Heart left ventricle (tissue), 13 donors: ENCODE measurements at regions not wholly inside any gene's neighbourhood (a gene's known extent, or its start where the extent isn't known, plus 50 kb on each side); places are given as distances from the start of the nearest gene placed in this dataset.

Source experiments
- CTCF ChIP-seq, 12 donors: fragments of 200-600 bp; sonication (generic) in 4 of 12; IDR thresholded peaks; one replicate each; pipeline versions ENCODE4 v1.5.0 to v1.8.0; 2018 to 2022; ENCODE audit warnings: antibody characterized with exemption in 12 of 12, mild to moderate bottlenecking in 5 of 12
- POLR2A ChIP-seq, 2 donors: fragments of 450-650 bp; IDR thresholded peaks; one replicate each; pipeline ENCODE4 v1.6.1; 2017; ENCODE audit warnings: antibody characterized with exemption in 2 of 2, mild to moderate bottlenecking in 2 of 2, moderate library complexity in 2 of 2
- donor health status: ischemic (EF 13 %, LVEDD 7.1; RV severe dilation, severe dysfunction).
- donor health status: DM: no; HTN: yes; CAD: no.
- donor health status: DM: no; HTN: no; CAD: no.
- donor health status: ischemic (EF 25% LVEDD 6.9; RV normal size, moderate dysfunction).
- donor health status: ischemic (EF 25% LVEDD 5.7; RV mildly dilated, moderate dysfunction).
- donor health status: ischemic (EF 35%, LVEDD 5.7; RV mildly dilated, moderate dysfunction).
- donor health status: nonischemic (EF 11% LVEDD 7.7; RV severe dilation, severe dysfunction).
- donor health status: DM: yes; HTN: yes; CAD: no.
- donor health status: PGD.
- donor health status: ischemic (EF 29% LVEDD 5.4; RV normal size, mild dysfunction).
- donor health status: nonischemic (EF 23%, LVEDD 6.1; RV moderate dilation, normal function).

GRCh38 chr7:96532428-96532935 is 177.2 kb downstream of the SEM1 start:
- TF ChIP-seq CTCF (IDR thresholded peaks at IDR 0.05), result no peak
- TF ChIP-seq POLR2A (IDR thresholded peaks at IDR 0.05), result no peak
